WTC11 (cell line): ENCODE measurements at regions not wholly inside any gene's neighbourhood (a gene's known extent, or its start where the extent isn't known, plus 50 kb on each side); places are given as distances from the start of the nearest gene placed in this dataset.

ENCODE experiments used
- ATAC-seq: fragments of 200-7000 bp; cut with Tn5 transposase; 2 replicates; pipeline ENCODE4 v1.10.0; 2021; ENCODE audit warnings: mild to moderate bottlenecking, moderate library complexity
- CTCF ChIA-PET: fragments of 300-600 bp; sonication (Branson Sonifier 250); formaldehyde crosslinking; loops from one replicate; lab custom pipeline; 2021; ENCODE audit warnings: antibody characterized with exemption; lab: Charles Lee
- POLR2A ChIA-PET: fragments of 350-600 bp; sonication (Branson Sonifier 250); formaldehyde crosslinking; loops from one replicate; lab custom pipeline; 2021; ENCODE audit warnings: antibody characterized with exemption; lab: Charles Lee
- DNase-seq: peaks from one replicate; pipeline ENCODE4 v3.0.0; 2021; ENCODE audit warnings: low spot score
- H3K27ac Mint-ChIP-seq: 2 replicates; pipeline ENCODE4 v1.8.0; 2021; ENCODE audit warnings: mixed read lengths
- H3K27me3 Mint-ChIP-seq: 2 replicates; pipeline ENCODE4 v1.8.0; 2021; ENCODE audit warnings: low read depth, mild to moderate bottlenecking, moderate library complexity, mixed read lengths
- H3K36me3 Mint-ChIP-seq: 2 replicates; pipeline ENCODE4 v1.8.0; 2021; ENCODE audit warnings: mixed read lengths
- H3K4me1 Mint-ChIP-seq: 2 replicates; pipeline ENCODE4 v1.8.0; 2022; ENCODE audit warnings: mixed read lengths
- H3K4me3 Mint-ChIP-seq: 2 replicates; pipeline ENCODE4 v1.8.0; 2021; ENCODE audit warnings: mild to moderate bottlenecking, moderate library complexity, mixed read lengths
- H3K9me3 Mint-ChIP-seq: 2 replicates; pipeline ENCODE4 v1.8.0; 2021; ENCODE audit warnings: mixed read lengths
- NR1H2 ChIP-seq: sonication (generic); formaldehyde crosslinking; IDR thresholded peaks from 2 replicates; pipeline ENCODE4 v1.9.0; 2021; ENCODE audit warnings: mild to moderate bottlenecking, moderate library complexity, missing genetic modification reagents
- NR3C1 ChIP-seq: sonication (generic); formaldehyde crosslinking; conservative IDR thresholded peaks from 2 replicates; pipeline ENCODE4 v1.8.1; 2023; ENCODE audit warnings: low read depth, mild to moderate bottlenecking, missing genetic modification reagents
- OVOL2 ChIP-seq: fragments of 250-450 bp; sonication (Bioruptor Pico); IDR thresholded peaks from 2 replicates; pipeline ENCODE4 v1.9.0; 2021; ENCODE audit warnings: mild to moderate bottlenecking, borderline replicate concordance
- PRRX2 ChIP-seq: fragments of 250-450 bp; sonication (Bioruptor Pico); IDR thresholded peaks from 2 replicates; pipeline ENCODE4 v1.8.0; 2021; ENCODE audit warnings: mild to moderate bottlenecking
- TCF7 ChIP-seq: sonication (generic); formaldehyde crosslinking; IDR thresholded peaks from 2 replicates; pipeline ENCODE4 v1.8.0; 2022; ENCODE audit warnings: mild to moderate bottlenecking, low read depth, missing genetic modification reagents, moderate library complexity
- TEAD4 ChIP-seq: sonication (generic); formaldehyde crosslinking; IDR thresholded peaks from 2 replicates; pipeline ENCODE4 v1.8.0; 2022; ENCODE audit warnings: mild to moderate bottlenecking, missing genetic modification reagents
- ZNF232 ChIP-seq: sonication (generic); formaldehyde crosslinking; IDR thresholded peaks from 2 replicates; pipeline ENCODE4 v1.8.0; 2022; ENCODE audit warnings: mild to moderate bottlenecking, missing genetic modification reagents
- TF ChIP-seq, protein P1 (sequence below): sonication (generic); formaldehyde crosslinking; IDR thresholded peaks from 2 replicates; pipeline ENCODE4 v1.8.1; 2023; ENCODE audit warnings: mild to moderate bottlenecking, missing genetic modification reagents, borderline replicate concordance
- TF ChIP-seq, protein P2 (sequence below): fragments of 200-600 bp; IDR thresholded peaks from 2 replicates; pipeline ENCODE4 v1.8.0; 2022; ENCODE audit warnings: antibody characterized with exemption
- TF ChIP-seq, protein P3 (sequence below): fragments of 250-450 bp; sonication (Bioruptor Pico); IDR thresholded peaks from 2 replicates; pipeline ENCODE4 v1.9.0; 2021; ENCODE audit warnings: mild to moderate bottlenecking
- TF ChIP-seq, protein P4 (sequence below): fragments of 250-450 bp; sonication (Bioruptor Pico); IDR thresholded peaks from 2 replicates; pipeline ENCODE4 v1.9.0; 2021; ENCODE audit warnings: mild to moderate bottlenecking
- TF ChIP-seq, protein P5 (sequence below): sonication (generic); formaldehyde crosslinking; conservative IDR thresholded peaks from 2 replicates; pipeline ENCODE4 v1.8.1; 2022; ENCODE audit warnings: mild to moderate bottlenecking, missing genetic modification reagents
- TF ChIP-seq, protein P6 (sequence below): sonication (generic); formaldehyde crosslinking; IDR thresholded peaks from 2 replicates; pipeline ENCODE4 v1.8.1; 2023; ENCODE audit warnings: mild to moderate bottlenecking, moderate library complexity, missing genetic modification reagents

DNA sequence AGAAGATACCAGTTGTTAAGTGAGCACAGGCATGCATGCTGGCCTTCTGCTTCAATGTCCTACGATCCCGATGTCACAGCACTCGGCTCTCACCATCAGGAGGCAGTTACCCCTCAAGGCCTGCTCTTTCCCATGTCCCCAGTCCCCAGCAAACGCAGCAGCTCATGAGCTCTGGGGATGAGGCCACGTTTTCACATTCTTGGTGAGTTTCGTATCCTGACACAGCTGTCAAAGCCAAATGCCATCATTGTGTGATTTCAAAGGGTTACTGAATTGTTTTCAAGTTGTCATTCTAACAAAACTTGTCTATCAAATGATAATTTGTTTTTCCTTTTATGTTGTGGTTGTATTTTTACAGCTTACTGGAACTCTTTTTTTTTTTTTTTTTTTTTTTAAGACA, 226.9 kb upstream of the KCNG1 start:
- no peak overlapping the region for H3K27ac Mint-ChIP-seq
- H3K4me3 Mint-ChIP-seq = no peak overlapping the region
- H3K9me3 Mint-ChIP-seq = peaks cover 21% of the 10 kb centered on the region
- peaks cover 13% of the 10 kb centered on the region for H3K27me3 Mint-ChIP-seq
- peaks cover 7% of the 10 kb centered on the region; the same call in 1 of the 2 replicates for H3K4me1 Mint-ChIP-seq
- DNase-seq = no peak
- peaks cover 16% of the 10 kb centered on the region for H3K36me3 Mint-ChIP-seq
- POLR2A ChIA-PET = interaction anchor here (0.7 kb wide), 1 partner anchor 10 kb away, joined by 5 read pairs; no protein-coding TSS in a partner anchor
- CTCF ChIA-PET = interaction anchor here (1.4 kb wide), 1 partner anchor 68 kb away, joined by 3 read pairs; no protein-coding TSS in a partner anchor
- no peak for ATAC-seq
- TF ChIP-seq, protein P1, sequence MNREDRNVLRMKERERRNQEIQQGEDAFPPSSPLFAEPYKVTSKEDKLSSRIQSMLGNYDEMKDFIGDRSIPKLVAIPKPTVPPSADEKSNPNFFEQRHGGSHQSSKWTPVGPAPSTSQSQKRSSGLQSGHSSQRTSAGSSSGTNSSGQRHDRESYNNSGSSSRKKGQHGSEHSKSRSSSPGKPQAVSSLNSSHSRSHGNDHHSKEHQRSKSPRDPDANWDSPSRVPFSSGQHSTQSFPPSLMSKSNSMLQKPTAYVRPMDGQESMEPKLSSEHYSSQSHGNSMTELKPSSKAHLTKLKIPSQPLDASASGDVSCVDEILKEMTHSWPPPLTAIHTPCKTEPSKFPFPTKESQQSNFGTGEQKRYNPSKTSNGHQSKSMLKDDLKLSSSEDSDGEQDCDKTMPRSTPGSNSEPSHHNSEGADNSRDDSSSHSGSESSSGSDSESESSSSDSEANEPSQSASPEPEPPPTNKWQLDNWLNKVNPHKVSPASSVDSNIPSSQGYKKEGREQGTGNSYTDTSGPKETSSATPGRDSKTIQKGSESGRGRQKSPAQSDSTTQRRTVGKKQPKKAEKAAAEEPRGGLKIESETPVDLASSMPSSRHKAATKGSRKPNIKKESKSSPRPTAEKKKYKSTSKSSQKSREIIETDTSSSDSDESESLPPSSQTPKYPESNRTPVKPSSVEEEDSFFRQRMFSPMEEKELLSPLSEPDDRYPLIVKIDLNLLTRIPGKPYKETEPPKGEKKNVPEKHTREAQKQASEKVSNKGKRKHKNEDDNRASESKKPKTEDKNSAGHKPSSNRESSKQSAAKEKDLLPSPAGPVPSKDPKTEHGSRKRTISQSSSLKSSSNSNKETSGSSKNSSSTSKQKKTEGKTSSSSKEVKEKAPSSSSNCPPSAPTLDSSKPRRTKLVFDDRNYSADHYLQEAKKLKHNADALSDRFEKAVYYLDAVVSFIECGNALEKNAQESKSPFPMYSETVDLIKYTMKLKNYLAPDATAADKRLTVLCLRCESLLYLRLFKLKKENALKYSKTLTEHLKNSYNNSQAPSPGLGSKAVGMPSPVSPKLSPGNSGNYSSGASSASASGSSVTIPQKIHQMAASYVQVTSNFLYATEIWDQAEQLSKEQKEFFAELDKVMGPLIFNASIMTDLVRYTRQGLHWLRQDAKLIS (CRISPR knock-in tag) = no peak
- TF ChIP-seq ZNF232 (CRISPR knock-in tag) (no peak), NR3C1 (CRISPR knock-in tag) (no peak)
- TF ChIP-seq, protein P2, sequence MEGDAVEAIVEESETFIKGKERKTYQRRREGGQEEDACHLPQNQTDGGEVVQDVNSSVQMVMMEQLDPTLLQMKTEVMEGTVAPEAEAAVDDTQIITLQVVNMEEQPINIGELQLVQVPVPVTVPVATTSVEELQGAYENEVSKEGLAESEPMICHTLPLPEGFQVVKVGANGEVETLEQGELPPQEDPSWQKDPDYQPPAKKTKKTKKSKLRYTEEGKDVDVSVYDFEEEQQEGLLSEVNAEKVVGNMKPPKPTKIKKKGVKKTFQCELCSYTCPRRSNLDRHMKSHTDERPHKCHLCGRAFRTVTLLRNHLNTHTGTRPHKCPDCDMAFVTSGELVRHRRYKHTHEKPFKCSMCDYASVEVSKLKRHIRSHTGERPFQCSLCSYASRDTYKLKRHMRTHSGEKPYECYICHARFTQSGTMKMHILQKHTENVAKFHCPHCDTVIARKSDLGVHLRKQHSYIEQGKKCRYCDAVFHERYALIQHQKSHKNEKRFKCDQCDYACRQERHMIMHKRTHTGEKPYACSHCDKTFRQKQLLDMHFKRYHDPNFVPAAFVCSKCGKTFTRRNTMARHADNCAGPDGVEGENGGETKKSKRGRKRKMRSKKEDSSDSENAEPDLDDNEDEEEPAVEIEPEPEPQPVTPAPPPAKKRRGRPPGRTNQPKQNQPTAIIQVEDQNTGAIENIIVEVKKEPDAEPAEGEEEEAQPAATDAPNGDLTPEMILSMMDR = no peak
- TF ChIP-seq, protein P3, sequence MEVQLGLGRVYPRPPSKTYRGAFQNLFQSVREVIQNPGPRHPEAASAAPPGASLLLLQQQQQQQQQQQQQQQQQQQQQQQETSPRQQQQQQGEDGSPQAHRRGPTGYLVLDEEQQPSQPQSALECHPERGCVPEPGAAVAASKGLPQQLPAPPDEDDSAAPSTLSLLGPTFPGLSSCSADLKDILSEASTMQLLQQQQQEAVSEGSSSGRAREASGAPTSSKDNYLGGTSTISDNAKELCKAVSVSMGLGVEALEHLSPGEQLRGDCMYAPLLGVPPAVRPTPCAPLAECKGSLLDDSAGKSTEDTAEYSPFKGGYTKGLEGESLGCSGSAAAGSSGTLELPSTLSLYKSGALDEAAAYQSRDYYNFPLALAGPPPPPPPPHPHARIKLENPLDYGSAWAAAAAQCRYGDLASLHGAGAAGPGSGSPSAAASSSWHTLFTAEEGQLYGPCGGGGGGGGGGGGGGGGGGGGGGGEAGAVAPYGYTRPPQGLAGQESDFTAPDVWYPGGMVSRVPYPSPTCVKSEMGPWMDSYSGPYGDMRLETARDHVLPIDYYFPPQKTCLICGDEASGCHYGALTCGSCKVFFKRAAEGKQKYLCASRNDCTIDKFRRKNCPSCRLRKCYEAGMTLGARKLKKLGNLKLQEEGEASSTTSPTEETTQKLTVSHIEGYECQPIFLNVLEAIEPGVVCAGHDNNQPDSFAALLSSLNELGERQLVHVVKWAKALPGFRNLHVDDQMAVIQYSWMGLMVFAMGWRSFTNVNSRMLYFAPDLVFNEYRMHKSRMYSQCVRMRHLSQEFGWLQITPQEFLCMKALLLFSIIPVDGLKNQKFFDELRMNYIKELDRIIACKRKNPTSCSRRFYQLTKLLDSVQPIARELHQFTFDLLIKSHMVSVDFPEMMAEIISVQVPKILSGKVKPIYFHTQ (CRISPR knock-in tag) = no peak

DNA sequence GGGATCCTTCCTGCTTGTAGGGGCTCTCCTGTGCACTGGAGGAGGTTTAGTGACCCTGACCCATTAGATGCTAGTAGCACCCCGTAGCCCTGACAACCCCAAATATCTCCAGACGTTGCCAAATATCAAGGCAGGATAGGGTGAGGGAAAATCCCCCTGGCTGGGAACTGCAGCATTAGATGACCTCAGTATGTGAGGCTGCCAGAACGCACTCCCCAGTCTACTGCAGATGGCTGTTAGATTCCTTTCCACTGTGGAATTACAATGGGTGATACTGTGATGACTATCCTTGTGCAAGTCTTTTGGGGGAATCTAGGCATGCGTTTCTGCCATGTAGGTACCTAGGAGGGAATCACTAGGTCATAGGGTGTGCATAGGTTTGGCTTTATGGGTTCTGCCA, 226.3 kb upstream of the KCNG1 start:
- POLR2A ChIA-PET = interaction anchor here (0.7 kb wide), 1 partner anchor 10 kb away, joined by 5 read pairs; no protein-coding TSS in a partner anchor
- CTCF ChIA-PET = no interaction called here
- DNase-seq (no peak), ATAC-seq (no peak; the same call in 1 of the 2 replicates)
- Mint-ChIP-seq H3K27me3 (peaks cover 12% of the 10 kb centered on the region), H3K27ac (no peak overlapping the region), H3K4me1 (peaks cover 7% of the 10 kb centered on the region; the same call in 1 of the 2 replicates), H3K36me3 (peaks cover 16% of the 10 kb centered on the region), H3K9me3 (peaks cover 21% of the 10 kb centered on the region), H3K4me3 (no peak overlapping the region)
- no peak for TF ChIP-seq NR1H2 (CRISPR knock-in tag)
- no peak for TF ChIP-seq TCF7 (CRISPR knock-in tag)
- TF ChIP-seq PRRX2 (CRISPR knock-in tag) = no peak
- TF ChIP-seq, protein P4, sequence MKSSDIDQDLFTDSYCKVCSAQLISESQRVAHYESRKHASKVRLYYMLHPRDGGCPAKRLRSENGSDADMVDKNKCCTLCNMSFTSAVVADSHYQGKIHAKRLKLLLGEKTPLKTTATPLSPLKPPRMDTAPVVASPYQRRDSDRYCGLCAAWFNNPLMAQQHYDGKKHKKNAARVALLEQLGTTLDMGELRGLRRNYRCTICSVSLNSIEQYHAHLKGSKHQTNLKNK (CRISPR knock-in tag) = no peak
- TF ChIP-seq OVOL2 = no peak
- TF ChIP-seq, protein P5, sequence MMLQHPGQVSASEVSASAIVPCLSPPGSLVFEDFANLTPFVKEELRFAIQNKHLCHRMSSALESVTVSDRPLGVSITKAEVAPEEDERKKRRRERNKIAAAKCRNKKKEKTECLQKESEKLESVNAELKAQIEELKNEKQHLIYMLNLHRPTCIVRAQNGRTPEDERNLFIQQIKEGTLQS = no peak
- TF ChIP-seq, protein P6, sequence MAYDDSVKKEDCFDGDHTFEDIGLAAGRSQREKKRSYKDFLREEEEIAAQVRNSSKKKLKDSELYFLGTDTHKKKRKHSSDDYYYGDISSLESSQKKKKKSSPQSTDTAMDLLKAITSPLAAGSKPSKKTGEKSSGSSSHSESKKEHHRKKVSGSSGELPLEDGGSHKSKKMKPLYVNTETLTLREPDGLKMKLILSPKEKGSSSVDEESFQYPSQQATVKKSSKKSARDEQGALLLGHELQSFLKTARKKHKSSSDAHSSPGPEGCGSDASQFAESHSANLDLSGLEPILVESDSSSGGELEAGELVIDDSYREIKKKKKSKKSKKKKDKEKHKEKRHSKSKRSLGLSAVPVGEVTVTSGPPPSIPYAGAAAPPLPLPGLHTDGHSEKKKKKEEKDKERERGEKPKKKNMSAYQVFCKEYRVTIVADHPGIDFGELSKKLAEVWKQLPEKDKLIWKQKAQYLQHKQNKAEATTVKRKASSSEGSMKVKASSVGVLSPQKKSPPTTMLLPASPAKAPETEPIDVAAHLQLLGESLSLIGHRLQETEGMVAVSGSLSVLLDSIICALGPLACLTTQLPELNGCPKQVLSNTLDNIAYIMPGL (CRISPR knock-in tag) = no peak
- no peak for TF ChIP-seq TEAD4 (CRISPR knock-in tag)
